CD4-positive, alpha-beta T cell treated with Interleukin-6 for 4 hours (primary cell): ENCODE measurements at regions not wholly inside any gene's neighbourhood (a gene's known extent, or its start where the extent isn't known, plus 50 kb on each side); places are given as distances from the start of the nearest gene placed in this dataset.

Experiments used
- DNase-seq: peaks from one replicate; pipeline ENCODE4 v3.0.0-alpha.2; 2020; ENCODE audit warnings: mixed read lengths

GRCh38 chr1:234875328-234875952, 253.2 kb downstream of the TOMM20 start:
- DNase-seq: no peak

GRCh38 chr1:234874291-234875288, 254.0 kb downstream of the TOMM20 start:
- DNase-seq: no peak

- no peak for DNase-seq
Measured at GRCh38 chr1:234871710-234872271, 256.8 kb downstream of the TOMM20 start.

- no peak for DNase-seq
Measured at GRCh38 chr1:234871039-234871709, 257.5 kb downstream of the TOMM20 start.

- DNase-seq: no peak
Measured at GRCh38 chr1:234870020-234870981, 258.3 kb downstream of the TOMM20 start.

GRCh38 chr1:234869182-234870019, 259.2 kb downstream of the TOMM20 start:
- no peak for DNase-seq

- no peak for DNase-seq
Measured at GRCh38 chr1:234868296-234869147, 258.5 kb upstream of the IRF2BP2 start.

- no peak for DNase-seq
Measured at GRCh38 chr1:234866007-234866866, 256.3 kb upstream of the IRF2BP2 start.

- DNase-seq: no peak
Measured at GRCh38 chr1:234865171-234866006, 255.4 kb upstream of the IRF2BP2 start.

- no peak for DNase-seq
Measured at GRCh38 chr1:234864116-234864515, 254.1 kb upstream of the IRF2BP2 start.

- DNase-seq: no peak
Measured at GRCh38 chr1:234863551-234863971, 253.6 kb upstream of the IRF2BP2 start.

GRCh38 chr1:234862944-234863515, 253.1 kb upstream of the IRF2BP2 start:
- DNase-seq: no peak

- DNase-seq: no peak
Measured at GRCh38 chr1:234862360-234862943, 252.5 kb upstream of the IRF2BP2 start.

- DNase-seq: no peak
Measured at GRCh38 chr1:234861761-234862160, 251.8 kb upstream of the IRF2BP2 start.

- DNase-seq: no peak
Measured at GRCh38 chr1:234861024-234861620, 251.1 kb upstream of the IRF2BP2 start.

- no peak for DNase-seq
Measured at GRCh38 chr1:234858722-234859121, 248.7 kb upstream of the IRF2BP2 start.

- no peak for DNase-seq
Measured at GRCh38 chr1:234856845-234857245, 246.9 kb upstream of the IRF2BP2 start.
